GM12891 (cell line): ENCODE measurements at regions not wholly inside any gene's neighbourhood (a gene's known extent, or its start where the extent isn't known, plus 50 kb on each side); places are given as distances from the start of the nearest gene placed in this dataset.

ENCODE experiments used
- POLR2A ChIP-seq: IDR thresholded peaks from 2 replicates; pipeline ENCODE4 v1.6.1; 2011; ENCODE audit warnings: low read depth, low read length, control low read depth
- POLR2AphosphoS5 ChIP-seq: IDR thresholded peaks from 2 replicates; pipeline ENCODE4 v1.6.1; 2011; ENCODE audit warnings: low read depth, low read length, control low read depth
- SPI1 ChIP-seq: IDR thresholded peaks from 2 replicates; pipeline ENCODE4 v1.6.1; 2011; ENCODE audit warnings: low read depth, low read length, control low read depth

DNA sequence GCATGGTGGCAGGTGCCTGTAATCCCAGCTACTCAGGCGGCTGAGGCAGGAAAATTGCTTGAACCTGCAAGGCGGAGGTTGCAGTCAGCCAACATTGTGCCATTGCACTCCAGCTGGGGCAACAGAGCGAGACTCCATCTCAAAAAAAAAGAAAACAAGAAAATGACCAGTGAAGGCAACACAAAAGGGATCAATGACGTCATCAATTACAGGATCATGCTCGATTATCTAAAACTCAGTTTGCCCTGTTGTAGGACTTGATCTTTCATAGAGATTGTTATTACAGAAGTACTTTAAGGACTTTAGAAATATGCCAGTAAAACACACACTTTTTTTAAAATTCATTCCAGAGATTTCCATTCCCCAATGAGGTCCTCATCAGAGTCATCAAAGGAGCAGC lies 147.8 kb downstream of the ETS2 start:
- no peak for TF ChIP-seq POLR2A
- no peak for TF ChIP-seq POLR2AphosphoS5
- no peak for TF ChIP-seq SPI1
